UCSD-AML1 (cell line): ENCODE measurements at regions not wholly inside any gene's neighbourhood (a gene's known extent, or its start where the extent isn't known, plus 50 kb on each side); places are given as distances from the start of the nearest gene placed in this dataset.

ENCODE experiments used
- DNase-seq: peaks from one replicate; lab custom pipeline; 2025; ENCODE audit not compliant: unreplicated experiment; lab: John Stamatoyannopoulos, UW

DNA sequence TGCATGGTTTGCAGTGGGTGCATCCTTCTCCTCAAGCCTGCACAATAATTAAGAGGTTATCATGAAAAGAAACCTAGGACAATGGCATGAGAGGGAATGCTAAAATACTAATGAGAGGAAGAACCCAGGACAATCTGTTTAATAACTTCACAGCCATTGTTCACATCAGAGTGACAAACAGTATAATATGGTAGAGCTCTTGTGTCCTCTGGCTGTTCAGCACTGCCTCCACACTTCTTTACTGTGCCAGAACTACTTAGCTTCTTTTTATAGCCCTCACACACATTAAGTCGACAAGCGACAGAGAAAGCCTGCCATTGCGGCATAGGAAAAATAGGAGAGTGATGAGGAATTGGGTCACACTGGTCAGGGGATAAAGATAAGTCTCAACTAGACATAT is 65.0 kb upstream of the MEIS2 start:
- no peak for DNase-seq

DNA sequence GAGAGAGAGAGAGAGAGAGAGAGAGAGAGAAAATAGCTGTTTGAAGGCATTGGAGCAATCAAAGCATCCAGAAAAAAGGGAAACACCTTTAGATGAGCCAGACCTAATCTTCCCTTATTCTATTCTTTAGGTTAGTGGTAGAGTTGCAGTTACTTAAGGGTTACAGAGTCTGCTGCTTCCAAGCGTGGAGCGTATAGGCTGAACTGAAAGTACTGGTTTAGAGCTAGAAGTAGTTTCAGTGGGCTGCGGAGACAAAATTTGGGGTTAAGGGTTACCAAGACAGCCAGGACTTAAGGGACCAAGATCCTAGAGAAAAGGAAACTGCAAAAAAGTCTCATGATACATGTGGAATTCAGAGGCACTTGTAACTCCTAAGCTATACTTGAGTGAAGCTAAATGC is 66.1 kb upstream of the MEIS2 start:
- no peak for DNase-seq

DNA sequence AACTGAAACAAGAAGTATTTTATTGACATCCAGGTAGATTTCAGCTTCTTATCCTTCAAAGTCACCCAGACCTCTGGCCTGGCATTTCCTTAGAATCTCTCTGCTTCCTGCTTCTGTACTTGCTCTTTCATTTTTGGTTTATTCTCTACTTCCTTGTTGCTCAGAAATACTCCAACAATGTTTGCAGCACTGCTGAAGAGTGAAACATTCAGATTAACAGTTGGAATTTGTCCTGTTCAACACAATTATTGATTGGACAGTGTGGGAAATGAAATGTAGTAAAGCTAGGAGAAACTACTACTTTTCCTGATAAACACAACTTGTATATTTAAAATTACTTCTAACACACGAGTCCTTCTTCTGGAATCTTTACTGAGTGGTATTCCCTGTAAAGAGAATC is 81.0 kb upstream of the MEIS2 start:
- DNase-seq, result no peak

DNA sequence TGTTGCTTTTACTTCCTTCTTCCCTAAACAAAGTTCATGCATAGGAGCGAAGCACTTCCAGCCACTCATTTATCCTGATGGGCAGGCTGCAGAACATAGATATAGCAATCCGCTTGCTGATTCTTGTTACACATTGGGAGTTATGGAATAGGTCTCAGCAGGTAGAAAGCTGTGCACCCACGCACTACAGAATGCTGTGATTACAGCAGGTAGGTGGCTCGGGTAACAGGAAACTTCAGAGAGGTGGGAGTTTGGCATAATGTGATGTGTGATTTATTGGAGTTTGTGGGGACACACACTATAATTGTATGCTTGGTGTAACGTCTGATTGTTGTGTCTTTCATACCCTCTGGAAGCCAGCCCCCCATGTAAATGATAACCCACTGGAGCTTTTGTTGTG is 99.2 kb upstream of the MEIS2 start:
- DNase-seq, result no peak

DNA sequence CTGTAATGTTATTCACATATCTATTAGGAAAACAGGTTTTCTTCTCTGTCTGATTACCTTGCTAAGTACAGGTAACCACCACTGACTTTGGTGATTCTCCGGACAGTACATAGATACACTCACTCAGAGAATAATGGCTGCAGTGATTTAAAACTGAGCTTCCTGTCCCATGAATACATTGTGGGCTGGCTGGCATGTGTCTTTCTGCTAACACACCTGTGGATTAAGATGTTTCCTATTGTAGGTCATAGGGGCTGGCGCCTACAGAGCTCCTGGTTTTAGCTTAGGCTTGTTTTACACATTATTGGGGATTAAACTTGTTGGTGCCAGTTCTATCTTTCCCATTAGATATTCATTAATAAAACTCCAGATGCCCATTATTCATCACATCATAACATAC is 102.7 kb upstream of the MEIS2 start:
- no peak for DNase-seq

DNA sequence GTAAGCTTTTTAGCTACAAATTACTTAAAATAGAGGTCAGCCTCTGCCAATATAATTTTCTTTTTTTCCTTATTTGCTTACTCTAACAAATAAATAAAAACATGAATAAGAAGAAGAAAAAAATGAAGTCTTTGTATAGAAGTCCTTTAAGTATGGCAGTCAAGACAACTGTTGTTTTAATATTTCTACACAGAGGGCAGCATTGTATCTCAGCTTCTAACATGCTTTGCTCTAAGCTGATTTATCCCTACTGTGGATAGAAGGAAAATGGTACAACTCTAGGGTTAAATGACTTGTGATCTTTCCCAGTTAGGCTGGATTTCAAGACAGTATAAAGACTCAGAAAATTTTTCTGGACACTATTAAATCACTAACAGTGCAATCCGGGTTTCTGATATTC is 104.3 kb upstream of the MEIS2 start:
- no peak for DNase-seq

DNA sequence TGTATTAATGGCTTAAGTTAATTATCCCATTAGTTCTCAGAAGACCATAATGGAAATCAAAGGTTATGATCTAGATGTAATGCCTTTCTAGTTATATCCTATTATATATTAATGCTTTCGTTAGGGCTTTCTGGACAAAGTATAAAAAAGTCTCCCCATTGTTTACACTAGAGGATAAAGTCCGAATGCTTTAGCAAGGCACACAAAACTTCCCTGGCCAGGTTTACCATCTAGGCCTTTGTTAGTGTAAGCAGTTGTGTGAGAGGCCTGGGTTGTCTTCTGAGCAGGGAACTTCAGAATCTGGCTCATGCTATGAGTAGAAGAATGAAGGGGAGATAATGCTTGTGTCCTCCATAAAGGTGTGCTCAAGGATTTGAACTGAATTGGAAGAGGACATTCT is 106.3 kb upstream of the MEIS2 start:
- DNase-seq, result no peak

DNA sequence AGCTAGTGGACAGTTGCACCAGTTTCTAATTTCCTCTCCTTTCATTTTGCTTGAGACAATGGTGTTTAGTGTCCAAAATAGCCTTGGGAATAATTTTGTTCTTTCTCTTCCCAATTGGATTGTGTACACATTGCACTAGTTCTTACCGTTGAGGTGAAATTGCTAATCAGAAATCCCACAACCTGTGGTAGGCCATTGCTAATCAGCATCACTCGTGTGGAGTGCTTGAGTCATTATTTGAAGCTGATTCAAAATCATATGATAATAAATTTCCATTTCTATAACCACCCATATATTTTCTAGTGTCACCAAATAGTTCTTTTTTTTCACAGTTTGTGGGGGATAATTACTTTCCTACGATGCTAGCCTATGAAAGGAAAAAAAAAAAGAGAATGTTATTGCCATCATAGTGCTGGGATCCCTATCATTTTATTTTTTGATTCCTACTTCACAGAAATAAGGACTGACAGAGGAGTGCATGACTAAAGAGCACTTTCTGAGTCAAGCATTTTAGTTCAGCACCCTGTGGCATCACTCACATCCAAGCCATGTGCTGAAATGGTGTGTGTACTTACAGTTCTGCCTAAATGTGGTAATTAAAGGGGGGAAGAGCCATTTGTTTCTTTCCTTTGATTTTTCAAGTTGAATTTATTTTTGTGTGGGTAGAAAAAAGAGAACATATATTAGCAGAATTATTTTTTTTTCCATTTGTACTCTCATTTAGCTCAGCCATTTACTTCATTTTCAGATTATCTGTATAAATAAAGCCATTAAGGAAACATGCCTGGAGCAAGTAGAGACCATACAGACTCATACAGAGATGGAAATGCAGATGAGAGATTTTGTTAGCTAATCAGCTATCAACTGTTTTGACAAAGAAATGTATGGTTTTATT is 108.0 kb upstream of the MEIS2 start:
- DNase-seq, result no peak

DNA sequence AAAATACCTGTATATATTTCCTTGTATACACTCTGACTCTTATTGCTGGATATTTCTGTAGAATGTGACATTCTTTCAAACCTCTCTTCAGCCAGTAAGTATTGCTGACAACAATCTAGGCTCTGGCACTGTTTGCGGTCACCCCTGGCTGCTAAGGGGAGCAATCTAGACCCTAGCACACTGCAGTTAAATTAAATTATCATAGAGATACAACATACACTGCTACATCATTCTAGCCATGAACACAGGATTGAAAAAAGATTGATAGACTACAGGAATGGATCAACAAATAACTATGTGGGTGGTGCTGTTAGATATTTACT is 108.7 kb upstream of the MEIS2 start:
- DNase-seq, result no peak

DNA sequence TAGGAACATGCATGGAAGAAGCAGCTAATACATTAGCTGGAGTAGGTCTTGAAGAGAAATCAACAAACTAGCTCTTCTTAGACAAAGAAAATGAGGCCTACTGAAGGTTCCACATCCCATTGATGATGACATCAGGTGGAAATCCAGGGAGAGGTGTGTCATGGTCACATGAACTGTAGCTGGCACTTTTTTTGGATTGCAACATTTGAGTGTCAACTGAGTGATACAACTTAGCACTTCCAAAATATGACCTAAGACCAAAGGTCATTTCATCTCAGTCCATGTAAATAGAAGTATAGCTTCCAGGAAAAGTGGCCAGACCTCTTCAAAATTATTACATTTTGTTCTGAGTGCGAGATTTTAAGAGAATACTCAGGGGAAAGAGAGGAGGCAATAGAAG is 117.2 kb upstream of the MEIS2 start:
- DNase-seq, result no peak

DNA sequence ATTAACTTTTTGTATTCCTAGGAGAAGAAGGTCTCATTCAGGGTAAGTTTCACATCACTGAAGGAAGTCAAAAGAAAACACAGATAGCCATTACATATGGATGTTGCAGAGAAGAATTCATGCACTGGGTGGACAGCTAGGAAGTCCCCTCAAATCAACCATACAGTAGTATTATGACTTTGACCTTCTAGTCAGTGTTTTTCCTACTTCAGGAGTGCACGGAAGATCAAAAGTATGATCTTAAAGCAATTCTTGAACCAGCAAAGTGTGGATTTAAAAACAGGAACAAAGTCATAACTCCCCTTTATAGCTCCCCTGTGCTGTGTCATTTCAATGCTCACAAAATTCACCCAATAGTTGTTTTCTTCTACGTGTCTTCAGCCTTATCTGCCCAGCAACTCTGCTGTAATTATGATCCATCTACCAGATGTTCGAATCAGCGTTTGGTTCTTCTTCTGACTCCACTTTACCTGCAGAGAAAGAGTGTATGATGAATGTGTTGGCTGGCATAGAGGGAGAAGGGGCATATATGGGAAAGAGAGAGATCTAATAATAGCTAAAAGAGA is 118.1 kb upstream of the MEIS2 start:
- no peak for DNase-seq

DNA sequence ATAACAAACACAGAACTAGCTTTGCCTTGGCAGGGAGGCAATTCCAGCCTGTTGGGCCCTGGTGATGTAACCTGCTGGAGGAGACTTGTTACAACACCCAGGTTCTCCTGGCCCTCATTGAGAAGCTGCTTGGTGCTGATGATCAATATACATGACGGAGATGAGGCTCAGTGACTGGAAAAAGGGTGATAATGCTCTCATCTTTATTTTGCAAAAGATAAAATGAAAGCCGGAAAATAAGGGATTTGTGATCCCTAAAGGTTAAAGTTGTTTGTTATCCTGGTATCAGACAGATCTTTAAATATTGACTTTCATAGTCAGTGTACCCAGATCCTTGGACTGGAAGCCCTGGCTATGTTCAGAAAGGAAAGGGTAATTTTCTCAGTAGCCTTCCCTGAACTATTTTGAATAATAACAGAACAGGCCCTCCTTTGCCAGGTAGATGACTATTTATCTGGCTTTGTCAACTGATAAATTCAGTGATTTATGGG is 118.9 kb upstream of the MEIS2 start:
- DNase-seq, result no peak

DNA sequence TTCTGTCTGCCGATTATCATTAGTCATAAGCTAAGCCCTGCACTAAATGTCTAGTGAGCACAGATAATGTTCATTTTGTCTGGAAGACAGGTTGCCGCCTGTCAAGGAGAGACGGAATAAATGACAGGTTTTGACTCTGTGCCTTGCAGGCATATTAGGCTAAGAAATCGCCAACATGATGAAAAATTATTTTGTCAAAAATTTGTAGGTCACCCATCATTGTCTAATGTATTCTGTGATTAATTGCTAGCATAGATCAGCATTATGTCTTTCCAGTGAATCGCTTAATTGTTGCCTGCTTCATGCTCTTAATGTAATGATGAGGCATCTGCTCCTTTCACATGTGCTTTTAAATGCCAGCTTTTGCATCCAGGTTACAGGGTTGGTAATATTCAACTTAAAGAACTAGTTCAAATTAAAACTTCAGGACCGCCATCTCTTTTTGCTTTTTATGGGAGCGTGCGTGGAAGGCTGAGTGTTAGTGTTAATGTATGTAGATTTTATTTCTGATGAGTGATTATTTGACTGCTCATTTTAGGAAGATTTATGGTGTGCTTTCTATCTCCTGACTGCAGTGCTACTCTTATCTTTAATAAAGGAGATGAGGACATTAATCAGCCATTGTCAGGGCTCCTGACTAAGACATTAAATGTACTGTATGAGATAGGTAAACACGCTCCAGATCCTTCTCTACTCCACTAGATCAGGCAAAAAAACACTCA is 120.8 kb upstream of the MEIS2 start:
- no peak for DNase-seq

DNA sequence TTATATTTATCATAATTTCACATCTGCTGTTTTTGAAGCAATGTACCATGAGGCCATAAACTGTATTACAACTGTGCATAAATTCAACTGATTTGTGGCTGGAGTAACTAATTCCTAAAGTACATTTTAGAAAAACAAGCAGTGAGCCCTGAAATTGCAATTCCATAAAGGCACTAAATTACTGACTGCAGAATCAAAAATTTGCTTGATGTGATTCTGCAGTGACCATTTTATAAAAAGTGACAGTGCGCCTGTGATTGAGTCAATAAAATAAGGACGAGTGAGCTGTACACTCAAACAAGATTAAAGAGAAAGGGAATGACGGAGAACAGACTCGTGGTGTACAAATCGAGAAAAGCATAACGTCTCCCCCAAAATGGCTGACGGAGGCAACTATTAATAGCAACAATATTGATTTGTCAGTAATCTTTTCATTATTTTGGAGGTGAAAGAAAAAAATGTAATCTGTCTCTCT is 121.4 kb upstream of the MEIS2 start:
- no peak for DNase-seq

DNA sequence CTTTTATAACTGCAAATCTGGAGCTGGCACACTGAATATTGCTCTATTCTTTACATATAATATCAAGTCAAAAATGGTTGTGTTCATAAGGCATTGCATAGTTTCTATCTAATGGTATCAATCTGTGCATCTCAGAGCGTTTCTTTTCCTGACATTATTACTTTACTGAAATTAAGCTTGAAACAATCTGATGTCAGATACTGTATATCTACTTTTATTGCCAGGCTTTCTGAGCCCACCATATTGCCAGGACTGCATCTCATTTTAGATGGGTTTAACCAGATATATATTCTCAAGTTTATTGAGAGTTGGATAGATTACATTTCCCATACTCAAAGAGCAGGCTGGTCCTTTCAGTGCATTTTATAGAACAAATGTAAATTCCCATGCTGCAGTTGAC is 122.7 kb upstream of the MEIS2 start:
- DNase-seq, result no peak

DNA sequence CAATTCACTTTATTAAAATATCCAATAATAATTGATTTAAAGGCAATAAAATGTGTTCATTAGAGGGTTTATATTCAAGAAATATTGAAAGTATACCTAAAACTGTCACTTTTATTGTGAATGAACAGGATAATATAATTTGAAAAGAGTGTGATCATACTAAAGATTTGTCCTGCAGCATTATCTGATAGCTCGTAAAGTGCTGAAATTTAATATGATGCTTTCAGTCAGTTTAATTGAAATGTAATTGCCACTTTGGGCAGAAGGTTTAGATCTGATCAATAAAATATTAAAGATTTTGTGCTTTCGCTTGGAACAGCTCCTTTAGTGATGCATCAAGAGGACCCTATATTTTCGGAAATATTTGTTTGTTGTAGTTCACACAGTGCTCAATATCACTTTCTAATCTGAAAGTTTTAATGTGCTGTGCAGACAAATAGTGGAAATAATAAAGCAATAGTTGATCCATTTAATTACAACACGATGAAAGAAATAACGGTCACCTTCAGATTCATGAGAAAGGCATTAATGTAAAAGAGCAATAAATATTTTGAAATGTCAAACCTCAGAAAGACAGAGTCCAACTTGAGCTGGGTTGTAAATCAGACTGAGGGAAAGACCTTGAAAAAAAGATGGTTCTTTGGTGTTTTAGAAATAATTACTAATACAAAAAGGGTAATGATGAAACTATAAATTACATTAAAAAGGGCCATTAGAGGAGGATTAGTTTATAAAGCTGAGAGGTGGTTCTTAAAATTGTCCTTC is 129.7 kb upstream of the MEIS2 start:
- DNase-seq, result no peak

DNA sequence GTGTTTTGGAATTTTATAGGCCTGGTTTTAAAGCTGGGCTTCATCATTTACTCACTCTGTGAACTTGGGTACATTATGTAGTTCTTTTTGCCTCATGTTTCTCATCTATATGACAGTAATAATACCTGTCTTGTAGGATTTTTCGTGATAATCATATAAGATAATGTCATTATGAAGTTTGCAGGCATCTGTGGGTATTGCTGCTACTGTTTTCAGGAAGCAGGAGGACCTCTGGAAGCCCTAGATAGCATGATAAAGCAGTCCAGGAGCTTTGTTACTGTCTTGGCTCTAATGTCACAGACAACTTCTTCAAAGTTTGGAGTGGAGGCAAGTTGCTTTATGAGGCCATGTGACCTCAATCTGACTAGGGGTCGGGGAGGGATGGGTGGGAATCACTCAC is 145.0 kb upstream of the MEIS2 start:
- DNase-seq, result no peak

DNA sequence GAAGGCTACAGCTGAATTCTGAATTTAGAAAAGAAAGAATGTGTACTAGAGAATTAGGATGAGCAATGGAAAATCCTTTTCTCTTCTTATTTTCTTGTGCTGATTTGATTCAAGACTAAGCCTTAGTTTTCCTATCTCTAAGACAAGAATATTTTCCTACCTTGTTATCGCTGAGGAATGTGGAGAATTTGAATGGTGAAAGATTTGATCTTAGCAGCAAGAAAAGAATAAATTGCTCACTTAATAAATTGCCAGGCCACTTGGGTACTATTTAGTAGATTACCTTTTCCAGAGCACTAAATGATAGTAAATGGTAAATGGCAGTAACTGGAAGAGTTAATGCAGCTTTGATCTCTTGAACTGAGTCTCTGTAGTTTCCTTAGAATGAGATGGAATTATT is 145.7 kb upstream of the MEIS2 start:
- DNase-seq, result no peak

DNA sequence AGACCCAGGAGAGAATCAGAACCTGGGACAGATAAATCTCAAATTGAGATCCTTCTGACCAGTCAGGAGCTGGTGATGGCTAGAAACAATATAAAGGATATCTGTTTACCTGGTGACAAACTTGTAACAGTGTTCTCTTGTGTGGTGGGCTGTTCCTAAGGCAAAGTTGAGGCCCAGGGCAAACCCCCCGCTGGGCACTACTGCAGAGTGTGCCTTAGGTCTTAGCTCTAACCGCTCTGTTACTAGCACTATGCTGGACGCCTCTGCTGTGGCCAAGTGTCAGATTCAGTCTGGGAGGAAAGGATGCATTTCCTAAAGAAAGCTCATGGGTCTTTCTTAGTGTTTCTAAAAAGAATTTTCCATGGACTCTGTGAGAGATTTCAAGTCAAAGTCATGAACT is 146.5 kb upstream of the MEIS2 start:
- DNase-seq, result no peak

DNA sequence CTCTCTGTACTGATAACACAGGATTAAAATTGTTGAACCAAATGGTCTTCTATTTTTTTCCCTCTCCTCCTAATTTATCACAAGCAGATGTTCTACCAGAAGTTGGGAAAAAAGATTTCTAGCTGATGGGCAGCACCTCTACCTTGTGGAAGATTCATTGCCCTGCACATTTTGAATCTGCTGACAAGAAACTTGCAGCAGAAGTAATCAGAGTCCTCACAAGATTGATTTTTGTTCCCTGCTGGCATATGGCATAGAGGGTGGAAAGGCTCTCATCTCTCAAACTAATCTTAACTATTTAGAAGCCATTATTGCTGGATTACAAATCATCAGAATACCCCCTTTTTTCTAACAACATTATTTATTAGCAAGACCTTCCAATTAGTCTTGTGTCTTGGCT is 148.9 kb upstream of the MEIS2 start:
- no peak for DNase-seq

DNA sequence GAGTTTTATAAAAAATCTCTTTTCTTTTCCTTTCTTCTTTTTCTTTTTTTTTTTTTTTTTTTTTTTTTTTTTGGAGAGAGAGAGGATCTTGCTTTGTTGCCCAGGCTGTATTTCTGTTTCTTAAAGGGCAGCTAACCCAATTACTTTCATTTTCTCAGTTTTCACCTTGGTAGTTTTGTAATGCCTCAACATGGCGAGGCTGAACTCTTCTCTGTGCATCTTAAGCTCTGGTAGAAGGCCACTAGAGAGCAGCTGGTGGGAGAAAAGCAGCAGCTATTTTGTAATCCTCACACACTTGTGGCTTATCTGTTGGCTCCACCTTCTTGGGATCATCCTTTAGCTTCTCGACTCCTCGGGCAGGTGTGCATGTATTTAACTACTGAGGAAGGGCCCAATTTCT is 152.2 kb upstream of the MEIS2 start:
- no peak for DNase-seq
